ENCODE measurements at regions not wholly inside any gene's neighbourhood (a gene's known extent, or its start where the extent isn't known, plus 50 kb on each side); places are given as distances from the start of the nearest gene placed in this dataset.
A peak's percentile ranks its signal among the peaks of the same experiment; 100 is the strongest.
"Not testable (repeated sequence)": the region's sequence is repeated elsewhere in the genome, so short reads cannot be mapped to it uniquely, and the experiment has no call there.

GRCh38 chr3:59503441-59503840, 453.6 kb upstream of the CFAP20DC start:
- no peak for DNase-seq (ENCODE audit: low spot score)

GRCh38 chr3:59502806-59503205, 453.0 kb upstream of the CFAP20DC start:
- no peak for DNase-seq (ENCODE audit: low spot score)

- no peak for DNase-seq (ENCODE audit: low spot score)
Observed at GRCh38 chr3:59499954-59500353, 450.1 kb upstream of the CFAP20DC start.

GRCh38 chr3:59499000-59499399, 449.2 kb upstream of the CFAP20DC start:
- DNase-seq (ENCODE audit: low spot score) = no peak

- no peak for DNase-seq (ENCODE audit: low spot score)
Observed at GRCh38 chr3:59496250-59496649, 446.4 kb upstream of the CFAP20DC start.

- DNase-seq (ENCODE audit: low spot score) = not testable (repeated sequence)
Observed at GRCh38 chr3:59494969-59495368, 445.1 kb upstream of the CFAP20DC start.

GRCh38 chr3:59486520-59486919, 436.7 kb upstream of the CFAP20DC start:
- no peak for DNase-seq (ENCODE audit: low spot score)

- no peak for DNase-seq (ENCODE audit: low spot score)
Observed at GRCh38 chr3:59483191-59483590, 433.4 kb upstream of the CFAP20DC start.

GRCh38 chr3:59482684-59483083, 432.9 kb upstream of the CFAP20DC start:
- DNase-seq (ENCODE audit: low spot score) = peak; percentile 10

GRCh38 chr3:59481776-59482400, 432.1 kb upstream of the CFAP20DC start:
- DNase-seq (ENCODE audit: low spot score) = no peak

- DNase-seq (ENCODE audit: low spot score) = no peak
Observed at GRCh38 chr3:59480486-59480995, 430.7 kb upstream of the CFAP20DC start.

GRCh38 chr3:59473636-59474035, 423.8 kb upstream of the CFAP20DC start:
- DNase-seq (ENCODE audit: low spot score) = no peak

- DNase-seq (ENCODE audit: low spot score) = no peak
Observed at GRCh38 chr3:59472541-59472940, 422.7 kb upstream of the CFAP20DC start.

- DNase-seq (ENCODE audit: low spot score) = no peak
Observed at GRCh38 chr3:59469948-59470723, 420.3 kb upstream of the CFAP20DC start.

- DNase-seq (ENCODE audit: low spot score) = no peak
Observed at GRCh38 chr3:59467476-59467875, 417.7 kb upstream of the CFAP20DC start.

GRCh38 chr3:59464187-59464586, 414.4 kb upstream of the CFAP20DC start:
- no peak for DNase-seq (ENCODE audit: low spot score)

GRCh38 chr3:59463253-59463652, 413.4 kb upstream of the CFAP20DC start:
- no peak for DNase-seq (ENCODE audit: low spot score)

- DNase-seq (ENCODE audit: low spot score) = no peak
Observed at GRCh38 chr3:59460068-59460467, 410.2 kb upstream of the CFAP20DC start.

- DNase-seq (ENCODE audit: low spot score) = no peak
Observed at GRCh38 chr3:59456852-59457485, 407.1 kb upstream of the CFAP20DC start.

- no peak for DNase-seq (ENCODE audit: low spot score)
Observed at GRCh38 chr3:59451800-59452746, 402.2 kb upstream of the CFAP20DC start.

GRCh38 chr3:59450946-59451763, 401.3 kb upstream of the CFAP20DC start:
- DNase-seq (ENCODE audit: low spot score) = peak; percentile 14
